Tibial nerve (tissue), 3 donors: ENCODE measurements at regions not wholly inside any gene's neighbourhood (a gene's known extent, or its start where the extent isn't known, plus 50 kb on each side); places are given as distances from the start of the nearest gene placed in this dataset.

Experiments used
- POLR2A ChIP-seq, 2 donors: fragments of 450-650 bp; IDR thresholded peaks; one replicate each; pipeline ENCODE4 v1.6.1; 2017; ENCODE audit warnings: antibody characterized with exemption in 2 of 2, mild to moderate bottlenecking in 2 of 2, moderate library complexity in 2 of 2
- TF ChIP-seq, protein P1 (sequence below), 5 experiments: fragments of 200-600 bp in 3 of 5; fragments of 450-650 bp in 2 of 5; sonication (generic) in 3 of 5; IDR thresholded peaks; one replicate each; pipeline ENCODE4 v1.5.1; 2016 to 2019; ENCODE audit warnings: antibody characterized with exemption in 5 of 5, mild to moderate bottlenecking in 3 of 5, moderate library complexity in 2 of 5

DNA sequence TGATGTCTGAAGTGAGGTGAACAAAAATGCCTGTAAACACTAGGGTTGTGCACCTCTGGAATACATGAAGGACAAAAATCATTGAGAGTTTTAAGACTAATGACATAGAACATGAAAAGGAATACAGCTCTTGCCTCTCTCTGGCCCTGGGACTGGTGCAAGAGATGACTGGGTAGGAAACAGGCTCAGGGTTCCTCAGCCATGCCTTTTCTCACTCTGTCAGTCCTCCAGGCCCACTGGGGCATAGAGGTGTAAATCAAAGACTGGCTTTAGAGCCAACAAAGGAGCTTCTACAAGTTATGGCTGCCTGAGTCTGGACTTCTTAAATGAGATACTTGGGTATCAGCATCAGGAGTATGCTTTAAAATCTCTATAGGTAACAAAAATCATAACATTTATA lies 554.7 kb upstream of the KCNMB2 start:
- TF ChIP-seq POLR2A (IDR thresholded peaks at IDR 0.05), result no peak
- TF ChIP-seq, protein P1, sequence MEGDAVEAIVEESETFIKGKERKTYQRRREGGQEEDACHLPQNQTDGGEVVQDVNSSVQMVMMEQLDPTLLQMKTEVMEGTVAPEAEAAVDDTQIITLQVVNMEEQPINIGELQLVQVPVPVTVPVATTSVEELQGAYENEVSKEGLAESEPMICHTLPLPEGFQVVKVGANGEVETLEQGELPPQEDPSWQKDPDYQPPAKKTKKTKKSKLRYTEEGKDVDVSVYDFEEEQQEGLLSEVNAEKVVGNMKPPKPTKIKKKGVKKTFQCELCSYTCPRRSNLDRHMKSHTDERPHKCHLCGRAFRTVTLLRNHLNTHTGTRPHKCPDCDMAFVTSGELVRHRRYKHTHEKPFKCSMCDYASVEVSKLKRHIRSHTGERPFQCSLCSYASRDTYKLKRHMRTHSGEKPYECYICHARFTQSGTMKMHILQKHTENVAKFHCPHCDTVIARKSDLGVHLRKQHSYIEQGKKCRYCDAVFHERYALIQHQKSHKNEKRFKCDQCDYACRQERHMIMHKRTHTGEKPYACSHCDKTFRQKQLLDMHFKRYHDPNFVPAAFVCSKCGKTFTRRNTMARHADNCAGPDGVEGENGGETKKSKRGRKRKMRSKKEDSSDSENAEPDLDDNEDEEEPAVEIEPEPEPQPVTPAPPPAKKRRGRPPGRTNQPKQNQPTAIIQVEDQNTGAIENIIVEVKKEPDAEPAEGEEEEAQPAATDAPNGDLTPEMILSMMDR (IDR thresholded peaks at IDR 0.05), result no peak
